ENCODE measurements at regions not wholly inside any gene's neighbourhood (a gene's known extent, or its start where the extent isn't known, plus 50 kb on each side); places are given as distances from the start of the nearest gene placed in this dataset.

- TF ChIP-seq ATF3 (CRISPR knock-in tag; conservative IDR thresholded peaks at IDR 0.05): no peak
- TF ChIP-seq ZNF317 (CRISPR knock-in tag; IDR thresholded peaks at IDR 0.05; ENCODE audit: borderline replicate concordance, low read depth): no peak
- no peak for TF ChIP-seq ZNF138 (CRISPR knock-in tag; conservative IDR thresholded peaks at IDR 0.05)
- TF ChIP-seq RORB (CRISPR knock-in tag; IDR thresholded peaks at IDR 0.05): no peak
Measured at GRCh38 chr12:124405592-124405991, 110.7 kb downstream of the RFLNA start (continued).

GRCh38 chr12:124405151-124405550 is 110.3 kb downstream of the RFLNA start:
- no peak for DNase-seq (ENCODE audit: low spot score)
- no peak for TF ChIP-seq OVOL2 (CRISPR knock-in tag; IDR thresholded peaks at IDR 0.05; ENCODE audit: borderline replicate concordance)
- TF ChIP-seq HMGA2 (CRISPR knock-in tag; IDR thresholded peaks at IDR 0.05): no peak
- TF ChIP-seq SMAD4 (CRISPR knock-in tag; IDR thresholded peaks at IDR 0.05): no peak
- no peak for TF ChIP-seq CDX4 (CRISPR knock-in tag; IDR thresholded peaks at IDR 0.05; ENCODE audit: borderline replicate concordance)
- TF ChIP-seq ATF6 (CRISPR knock-in tag; IDR thresholded peaks at IDR 0.05): no peak
- CTCF ChIA-PET: no interaction called here
- Mint-ChIP-seq H3K4me1 (peaks cover 39% of the 10 kb centered on the region), H3K27ac (peak overlapping the region; percentile 53), H3K36me3 (peaks cover 11% of the 10 kb centered on the region), H3K4me3 (no peak overlapping the region), H3K9me3 (no peaks in the 10 kb centered on the region), H3K27me3 (ENCODE audit: low read depth) (no peaks in the 10 kb centered on the region; the same call in 1 of the 2 replicates)
- no peak for ATAC-seq
- POLR2A ChIA-PET: no interaction called here

- H3K9me3 Mint-ChIP-seq: no peaks in the 10 kb centered on the region
- peak overlapping the region; percentile 53; the same call in 1 of the 2 replicates for H3K27ac Mint-ChIP-seq
- H3K36me3 Mint-ChIP-seq: peaks cover 15% of the 10 kb centered on the region
- no peak for TF ChIP-seq ZNF425 (CRISPR knock-in tag; conservative IDR thresholded peaks at IDR 0.05)
- no peak for TF ChIP-seq FOXP1 (CRISPR knock-in tag; IDR thresholded peaks at IDR 0.05; ENCODE audit: borderline replicate concordance)
- no peak for TF ChIP-seq NR1H2 (CRISPR knock-in tag; IDR thresholded peaks at IDR 0.05)
- no peak for TF ChIP-seq USF1 (CRISPR knock-in tag; IDR thresholded peaks at IDR 0.05)
- TF ChIP-seq E2F5 (CRISPR knock-in tag; IDR thresholded peaks at IDR 0.05): no peak
- H3K4me1 Mint-ChIP-seq: peaks cover 37% of the 10 kb centered on the region
- ATAC-seq (no peak), DNase-seq (ENCODE audit: low spot score) (no peak)
- H3K27me3 Mint-ChIP-seq (ENCODE audit: low read depth): no peaks in the 10 kb centered on the region
- ChIA-PET CTCF (interaction anchor here (0.7 kb wide), 1 partner anchor 51 kb away, joined by 3 read pairs; no protein-coding TSS in a partner anchor), POLR2A (no interaction called here)
- H3K4me3 Mint-ChIP-seq: no peak overlapping the region
Measured at GRCh38 chr12:124404162-124404784, 109.4 kb downstream of the RFLNA start.

Measured in WTC11 (cell line).